Esophagus squamous epithelium (tissue), 5 donors: ENCODE measurements at regions not wholly inside any gene's neighbourhood (a gene's known extent, or its start where the extent isn't known, plus 50 kb on each side); places are given as distances from the start of the nearest gene placed in this dataset.

Experiments used
- DNase-seq: peaks from one replicate; lab custom pipeline; 2025; lab: John Stamatoyannopoulos, UW
- H3K27ac ChIP-seq, 4 donors: fragments of 200-600 bp; sonication (generic); one replicate each; pipeline ENCODE4 v1.5.1; 2016 to 2019; ENCODE audit warnings: mild to moderate bottlenecking in 1 of 4
- H3K27me3 ChIP-seq, 4 donors: fragments of 200-600 bp; sonication (generic); 1 replicate in 3 of 4; 2 replicates in 1 of 4; pipeline versions ENCODE4 v1.5.1 to v1.6.0; 2017 to 2021; ENCODE audit warnings: antibody characterized with exemption in 1 of 4
- H3K36me3 ChIP-seq, 3 donors: fragments of 200-600 bp; sonication (generic); one replicate each; pipeline ENCODE4 v1.5.1; 2016 to 2019
- H3K4me1 ChIP-seq, 3 donors: fragments of 200-600 bp; sonication (generic); one replicate each; pipeline ENCODE4 v1.5.1; 2017 to 2019
- H3K4me3 ChIP-seq, 4 donors: fragments of 200-600 bp; sonication (generic); 1 replicate in 3 of 4; 2 replicates in 1 of 4; pipeline ENCODE4 v1.5.1; 2016 to 2019; ENCODE audit warnings: mild to moderate bottlenecking in 2 of 4, moderate library complexity in 1 of 4
- H3K9me3 ChIP-seq, 3 donors: fragments of 200-600 bp; sonication (generic); one replicate each; pipeline ENCODE4 v1.5.1; 2016 to 2019
- CTCF ChIP-seq, 6 experiments: fragments of 450-650 bp in 4 of 6; fragments of 200-600 bp in 2 of 6; sonication (generic) in 2 of 6; IDR thresholded peaks; one replicate each; pipeline ENCODE4 v1.5.1; 2016 to 2019; ENCODE audit warnings: antibody characterized with exemption in 6 of 6, mild to moderate bottlenecking in 4 of 6, moderate library complexity in 4 of 6
- POLR2A ChIP-seq, 4 donors: fragments of 450-650 bp; IDR thresholded peaks; one replicate each; pipeline ENCODE4 v1.6.1; 2017; ENCODE audit warnings: antibody characterized with exemption in 4 of 4, mild to moderate bottlenecking in 4 of 4, moderate library complexity in 3 of 4
- WGBS, 2 donors: methylation state at CpG; one replicate each; pipeline ENCODE4 v1.1.5; 2018; 5-methylcytosine and 5-hydroxymethylcytosine counted together
- intact Hi-C: fragments of 100-400 bp; cut with DNase I; formaldehyde crosslinking; loops from one replicate; pipeline ENCODE4 v1.15.0; 2022
- donor health status: DM: yes; HTN: yes; CAD: no.

GRCh38 chr13:24042710-24043440, 117.6 kb upstream of the SPATA13 start:
- intact Hi-C loops, result no loop called here
- H3K9me3 ChIP-seq, result peaks cover 0 to 11% (median 0%) of the 10 kb centered on the region in 3 donors
- no peak overlapping the region for H3K4me3 ChIP-seq
- no peaks in the 10 kb centered on the region for H3K27me3 ChIP-seq
- TF ChIP-seq CTCF (IDR thresholded peaks at IDR 0.05) (no peak), POLR2A (IDR thresholded peaks at IDR 0.05) (no peak)
- no peak overlapping the region for H3K27ac ChIP-seq
- H3K4me1 ChIP-seq, result peaks cover 0 to 15% (median 7%) of the 10 kb centered on the region in 3 donors
- WGBS, 2 donors, result 72 to 75% methylated on average over 11 to 16 of the region's 17 CpGs
- H3K36me3 ChIP-seq, result no peaks in the 10 kb centered on the region
- no peak for DNase-seq

DNA sequence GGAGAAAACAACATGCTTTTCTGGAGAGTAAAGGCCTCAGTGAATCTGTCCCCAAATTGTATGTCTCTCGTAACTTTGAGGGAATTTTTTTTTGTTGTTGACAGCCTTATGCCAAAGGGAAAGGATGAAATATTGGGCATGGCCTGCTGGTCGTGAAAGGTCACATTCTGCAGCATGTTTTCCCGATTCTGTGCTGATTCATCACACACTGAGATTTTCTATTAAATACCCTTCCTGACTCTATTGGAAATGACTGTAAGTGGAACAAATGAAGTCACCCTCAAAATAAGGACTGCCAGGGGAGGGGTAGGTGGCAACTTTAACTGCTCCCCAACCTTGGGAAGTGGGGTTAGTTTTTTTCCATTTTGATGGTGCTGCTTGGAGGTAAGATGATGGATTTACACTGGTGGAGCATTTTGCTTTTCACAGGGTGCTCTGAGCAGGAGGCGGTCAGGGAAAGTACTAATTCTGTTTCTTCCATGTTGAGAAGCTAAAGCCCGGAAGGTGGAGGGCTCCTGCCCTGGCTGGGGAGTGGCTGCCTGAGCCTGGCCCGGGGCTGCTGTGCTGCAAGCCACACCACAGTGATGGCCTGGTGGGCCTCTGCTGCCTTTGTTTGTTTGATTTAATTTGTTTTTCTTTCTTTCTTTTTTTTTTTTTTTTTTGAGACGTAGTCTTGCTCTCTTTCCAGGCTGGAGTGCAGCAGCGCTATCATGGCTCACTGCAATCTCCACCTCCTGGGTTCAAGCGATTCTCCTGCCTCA, 116.8 kb upstream of the SPATA13 start:
- no peak overlapping the region for H3K27ac ChIP-seq
- intact Hi-C loops, result no loop called here

DNA sequence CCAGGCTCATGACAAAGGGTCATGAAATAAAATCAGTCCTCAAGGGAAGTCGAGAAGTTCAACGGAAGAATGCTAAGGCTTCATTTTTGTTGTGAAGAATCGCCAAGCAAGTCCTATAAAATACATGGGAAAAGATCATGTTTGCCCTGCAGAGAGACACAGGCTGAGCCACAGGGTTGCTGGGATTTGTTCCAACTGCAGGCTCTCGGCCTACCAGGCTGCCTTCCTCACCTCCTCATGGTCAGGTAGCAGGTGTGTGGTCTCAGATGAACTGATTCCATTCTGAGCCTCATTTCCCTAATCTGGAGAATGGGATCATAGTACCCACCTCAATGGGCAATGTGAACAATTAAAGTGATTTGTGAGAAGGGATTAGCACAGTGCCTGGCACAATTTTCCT, 114.9 kb upstream of the SPATA13 start:
- Histone ChIP-seq H3K27me3 (no peaks in the 10 kb centered on the region), H3K9me3 (peaks cover 0 to 11% (median 0%) of the 10 kb centered on the region in 3 donors), H3K36me3 (no peaks in the 10 kb centered on the region), H3K4me1 (peaks cover 5 to 10% (median 6%) of the 10 kb centered on the region in 3 donors), H3K27ac (no peak overlapping the region), H3K4me3 (no peak overlapping the region)
- no peak for DNase-seq
- intact Hi-C loops, result no loop called here
- WGBS, 2 donors, result 69 to 81% methylated on average over 4 of the region's 4 CpGs
- TF ChIP-seq POLR2A (IDR thresholded peaks at IDR 0.05) (no peak), CTCF (IDR thresholded peaks at IDR 0.05) (no peak)

More for the DNA sequence above, 116.8 kb upstream of the SPATA13 start:
- 72 to 73% methylated on average over 9 of the region's 9 CpGs for WGBS, 2 donors
- no peak for DNase-seq
- Histone ChIP-seq H3K4me1 (peaks cover 0 to 6% (median 0%) of the 10 kb centered on the region in 3 donors), H3K9me3 (peaks cover 0 to 11% (median 0%) of the 10 kb centered on the region in 3 donors), H3K36me3 (no peaks in the 10 kb centered on the region), H3K27me3 (no peaks in the 10 kb centered on the region), H3K4me3 (no peak overlapping the region)
- TF ChIP-seq POLR2A (IDR thresholded peaks at IDR 0.05), result no peak

- Histone ChIP-seq H3K27ac (peak overlapping the region in 2 of 4 donors; percentile 36 to 53), H3K36me3 (no peaks in the 10 kb centered on the region), H3K4me1 (peaks cover 13 to 42% (median 18%) of the 10 kb centered on the region in 3 donors), H3K27me3 (no peaks in the 10 kb centered on the region), H3K9me3 (peaks cover 0 to 11% (median 0%) of the 10 kb centered on the region in 3 donors), H3K4me3 (no peak overlapping the region)
- 22 to 36% methylated on average over 6 of the region's 6 CpGs for WGBS, 2 donors
- TF ChIP-seq POLR2A (IDR thresholded peaks at IDR 0.05), result no peak
- no peak for TF ChIP-seq CTCF (IDR thresholded peaks at IDR 0.05)
- intact Hi-C loops, result loop anchor here (10.0 kb wide), 1 partner anchor 174 kb away; no protein-coding TSS in a partner anchor
- DNase-seq, result no peak
These were observed 110.2 kb upstream of the SPATA13 start for GRCh38 chr13:24050292-24050711.

DNA sequence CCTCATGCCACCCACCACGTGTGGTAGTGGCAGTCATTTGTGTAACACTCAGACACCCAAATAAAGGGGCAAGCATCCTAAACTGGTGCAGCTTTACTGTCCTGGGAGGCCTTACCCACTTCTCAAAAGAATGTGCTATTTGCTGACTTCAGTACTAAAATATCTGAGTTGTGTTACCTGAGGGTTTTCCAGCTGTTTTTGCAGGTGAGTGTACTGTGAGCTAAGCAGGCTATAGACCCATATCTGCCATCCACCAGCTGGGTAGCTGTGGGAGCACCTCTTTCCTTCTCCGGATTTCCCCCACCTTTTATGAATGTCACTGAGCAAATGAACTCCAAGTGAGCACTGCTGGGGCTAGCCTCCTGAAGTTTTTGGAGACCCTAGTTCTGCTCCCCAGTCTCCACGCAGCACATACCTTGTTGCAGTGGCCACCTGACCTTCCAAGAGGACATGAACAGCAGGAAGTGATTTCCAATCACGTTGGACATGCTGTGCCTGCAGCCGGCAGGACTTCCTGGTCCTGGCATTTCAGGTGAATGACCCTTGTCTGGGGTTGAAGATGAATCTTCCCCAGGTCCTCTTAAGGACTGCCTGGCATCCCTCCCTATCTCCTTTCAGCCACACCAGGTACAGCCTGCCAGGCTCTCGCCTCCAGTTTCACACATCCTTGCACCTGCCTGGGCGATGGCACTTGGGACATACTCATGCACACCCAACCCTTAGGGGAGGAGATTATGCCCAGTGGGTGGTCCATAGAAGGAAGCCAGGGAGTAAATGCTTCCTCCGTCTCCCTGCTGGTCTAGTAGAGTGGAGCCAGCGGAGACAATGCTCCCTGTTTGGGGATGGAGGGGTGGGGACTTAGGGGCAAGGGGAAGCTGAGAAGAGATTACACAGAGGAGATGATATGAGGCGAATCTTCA, 109.5 kb upstream of the SPATA13 start:
- Histone ChIP-seq H3K27me3 (no peaks in the 10 kb centered on the region), H3K9me3 (peaks cover 0 to 10% (median 0%) of the 10 kb centered on the region in 3 donors), H3K36me3 (no peaks in the 10 kb centered on the region), H3K4me3 (no peak overlapping the region), H3K27ac (peak overlapping the region in 1 of 4 donors; percentile 36), H3K4me1 (peaks cover 13 to 42% (median 18%) of the 10 kb centered on the region in 3 donors)
- TF ChIP-seq POLR2A (IDR thresholded peaks at IDR 0.05), result no peak
- TF ChIP-seq CTCF (IDR thresholded peaks at IDR 0.05), result no peak
- 50 to 60% methylated on average over 8 of the region's 10 CpGs for WGBS, 2 donors
- no peak for DNase-seq
- intact Hi-C loops, result loop anchor here (10.0 kb wide), 1 partner anchor 174 kb away; no protein-coding TSS in a partner anchor
